GM18519 (cell line): ENCODE measurements at regions not wholly inside any gene's neighbourhood (a gene's known extent, or its start where the extent isn't known, plus 50 kb on each side); places are given as distances from the start of the nearest gene placed in this dataset.

ENCODE experiments used
- ATAC-seq: cut with Tn5 transposase; IDR thresholded peaks from one replicate; pipeline ENCODE4 v1.9.1; 2021; ENCODE audit warnings: mild to moderate bottlenecking, moderate library complexity; ENCODE audit not compliant: unreplicated experiment, low FRiP score

GRCh38 chr9:89888677-89889076 is 283.9 kb downstream of the GADD45G start:
- ATAC-seq, result no peak

- ATAC-seq, result no peak
Measured at GRCh38 chr9:89889865-89890264, 285.1 kb downstream of the GADD45G start.

DNA sequence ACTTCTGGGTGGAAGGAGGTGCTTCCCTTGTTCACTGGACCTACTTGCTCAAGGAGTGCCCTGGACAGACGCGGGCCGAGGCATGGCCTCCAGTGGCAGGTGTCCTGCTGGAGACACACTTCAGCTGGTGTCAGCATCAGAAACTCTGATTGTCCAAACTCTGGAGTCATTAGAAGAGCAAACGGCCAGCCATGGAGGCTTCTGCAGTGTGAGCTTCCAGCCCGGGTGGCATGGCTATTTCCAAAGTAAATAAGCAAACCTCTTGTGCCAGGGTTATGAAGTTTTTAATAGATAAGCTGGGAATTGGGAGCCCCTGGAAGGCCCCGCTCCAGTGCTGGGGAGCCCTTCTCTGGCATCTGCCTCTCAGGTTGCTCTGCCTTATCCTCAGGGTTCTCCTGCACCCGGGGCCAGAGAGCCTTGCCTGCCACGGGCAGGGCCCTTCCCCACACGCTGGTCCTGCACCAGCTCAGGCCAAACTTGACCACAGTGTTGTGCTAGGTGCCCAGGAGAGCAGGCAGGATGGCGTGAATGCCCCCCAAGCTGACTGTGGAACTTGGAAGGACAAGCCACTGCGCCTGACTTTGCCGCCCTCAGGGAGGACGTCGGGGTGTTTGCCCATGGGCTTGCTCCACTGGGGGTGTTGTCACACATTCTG is 285.6 kb downstream of the GADD45G start:
- ATAC-seq, result no peak

- no peak for ATAC-seq
Measured at GRCh38 chr9:89891221-89891590, 286.4 kb downstream of the GADD45G start.

DNA sequence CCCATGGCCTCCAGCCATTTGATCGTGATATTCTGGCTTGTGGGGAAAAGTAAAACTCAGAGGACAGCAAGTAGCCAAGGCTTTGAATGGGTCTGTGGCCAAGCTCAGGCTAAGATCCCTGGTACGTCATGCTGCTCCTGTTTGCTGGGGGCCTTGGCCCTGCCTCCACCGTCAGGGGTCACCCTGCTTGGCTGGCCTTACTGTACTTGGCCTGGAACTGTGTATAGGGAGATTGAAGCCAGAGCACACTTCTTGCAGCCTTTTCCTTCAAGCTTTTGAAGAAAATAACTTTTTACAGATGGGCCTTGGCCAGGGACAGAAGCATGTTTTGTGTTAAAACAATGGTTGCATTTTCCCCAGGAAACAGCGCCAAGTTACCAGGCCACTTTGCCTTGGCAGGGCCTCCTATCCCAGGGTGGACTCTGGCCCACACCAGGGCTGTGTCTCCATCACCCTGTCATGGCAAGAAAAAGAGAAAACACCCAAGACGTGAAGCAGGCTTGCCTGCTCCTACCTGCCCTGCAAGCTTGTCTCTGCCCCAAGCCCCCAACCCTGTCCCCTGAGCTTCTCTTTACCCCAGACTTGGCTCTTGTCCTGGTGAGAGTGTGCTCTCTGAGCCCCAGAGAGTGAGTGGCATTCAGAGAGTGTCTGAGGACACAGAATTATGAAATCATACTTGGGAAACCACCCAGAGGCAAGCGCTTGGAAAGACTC is 286.9 kb downstream of the GADD45G start:
- no peak for ATAC-seq

DNA sequence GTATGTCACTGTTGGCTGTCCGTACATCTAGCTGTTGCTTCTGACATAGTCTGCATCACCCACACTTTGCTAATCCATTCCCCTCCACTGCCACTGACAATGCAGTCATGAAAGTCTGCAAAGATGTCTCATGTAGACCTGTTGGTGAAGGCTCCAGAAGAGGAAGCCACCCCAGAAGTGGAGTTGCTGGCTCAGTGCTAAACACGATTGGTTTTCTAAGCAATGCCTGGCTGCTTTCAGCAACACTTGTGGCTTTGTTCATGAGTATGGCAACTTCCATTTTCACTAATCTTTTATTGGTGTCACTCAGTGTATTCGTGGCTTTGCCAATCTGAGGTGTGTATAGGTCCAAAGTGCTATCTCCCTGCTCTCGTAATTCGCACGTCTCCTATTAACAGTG is 288.1 kb downstream of the GADD45G start:
- ATAC-seq, result no peak

GRCh38 chr9:89893886-89894285 is 289.1 kb downstream of the GADD45G start:
- no peak for ATAC-seq

GRCh38 chr9:89896806-89897340 is 292.1 kb downstream of the GADD45G start:
- no peak for ATAC-seq

GRCh38 chr9:89899573-89899972 is 294.8 kb downstream of the GADD45G start:
- ATAC-seq, result no peak

GRCh38 chr9:89901920-89902319 is 297.1 kb downstream of the GADD45G start:
- no peak for ATAC-seq

DNA sequence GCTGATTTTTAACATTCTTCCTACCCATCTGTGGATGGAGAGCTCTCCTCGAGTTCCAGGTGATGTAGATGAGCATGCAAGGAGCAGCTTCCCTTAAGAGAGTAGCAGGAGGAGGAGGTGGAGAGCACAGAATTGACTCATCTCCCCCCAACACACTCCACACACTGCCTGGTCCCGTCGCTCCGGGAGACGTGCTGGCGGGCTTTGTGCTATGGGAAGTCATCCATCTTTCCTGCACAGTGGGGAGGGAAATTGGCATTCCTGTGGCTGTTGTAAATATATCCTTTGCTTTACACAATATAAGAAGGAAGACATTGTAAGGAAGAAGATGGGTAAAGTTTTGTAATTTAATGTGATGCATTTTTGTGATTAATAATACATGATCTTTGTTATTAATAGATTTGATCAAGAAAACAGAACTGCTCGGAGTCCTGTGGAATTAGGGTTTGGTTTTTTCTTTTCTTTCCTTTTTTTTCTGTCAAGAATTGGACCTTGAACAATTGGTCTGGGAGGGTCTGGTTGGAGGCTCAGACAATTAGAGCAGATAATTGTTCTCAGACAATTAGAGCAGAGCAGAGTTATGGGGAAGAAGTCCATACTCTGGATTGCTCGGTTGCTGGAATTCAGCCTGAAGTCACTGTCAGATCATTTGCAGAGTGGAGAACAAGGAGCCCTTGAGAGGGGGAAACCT is 297.8 kb downstream of the GADD45G start:
- no peak for ATAC-seq

DNA sequence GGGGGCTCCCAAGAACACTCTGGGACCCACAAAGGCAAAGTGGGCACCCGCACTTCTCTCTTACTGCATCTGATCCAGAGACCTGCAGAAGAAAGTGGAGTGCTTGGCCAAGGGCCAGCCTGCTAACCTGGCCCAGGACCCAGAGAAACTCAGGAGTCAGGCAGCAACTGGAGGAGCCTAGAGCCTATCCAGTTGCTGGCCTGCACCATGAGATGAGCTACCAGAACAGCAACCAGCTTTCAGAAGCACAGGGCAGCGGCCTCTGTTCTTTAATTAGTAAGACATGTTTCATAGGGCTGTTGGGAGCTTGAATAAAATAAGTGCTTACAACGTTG is 298.3 kb downstream of the GADD45G start:
- ATAC-seq, result no peak

DNA sequence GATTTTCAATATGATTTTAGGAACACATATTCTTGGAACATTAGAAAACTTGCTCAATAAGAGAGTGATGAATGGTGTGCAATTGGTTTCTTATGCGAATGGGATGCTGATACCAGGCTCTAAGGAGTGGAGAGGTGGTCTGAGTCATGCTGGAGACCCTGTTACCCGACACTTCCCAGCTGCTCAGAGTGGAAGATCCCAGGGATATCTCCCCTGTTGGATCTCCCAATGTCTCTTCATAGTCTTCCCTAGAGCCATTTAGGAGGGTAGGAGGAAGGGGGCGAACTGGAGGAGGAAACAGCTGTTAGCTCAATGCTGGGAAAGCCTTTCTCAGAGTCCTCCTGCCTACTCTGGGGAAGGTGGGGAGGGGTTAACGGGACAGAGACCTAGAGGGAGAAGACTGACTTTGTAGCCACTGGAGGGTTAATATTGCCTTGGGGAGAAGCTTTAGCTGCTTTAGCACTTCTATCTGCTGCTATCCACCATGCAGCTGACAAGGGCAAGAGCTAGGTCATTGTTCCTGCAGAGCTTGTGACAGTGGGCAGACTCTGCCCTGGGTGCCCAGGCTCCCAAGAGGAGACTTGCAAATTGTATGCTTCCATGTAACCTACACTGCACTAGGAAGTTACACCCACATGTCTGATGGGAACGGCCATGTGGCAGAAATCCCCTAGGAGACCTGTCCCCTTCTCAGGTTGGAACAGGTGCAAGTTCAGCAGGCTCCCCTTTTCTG is 301.0 kb downstream of the GADD45G start:
- no peak for ATAC-seq

DNA sequence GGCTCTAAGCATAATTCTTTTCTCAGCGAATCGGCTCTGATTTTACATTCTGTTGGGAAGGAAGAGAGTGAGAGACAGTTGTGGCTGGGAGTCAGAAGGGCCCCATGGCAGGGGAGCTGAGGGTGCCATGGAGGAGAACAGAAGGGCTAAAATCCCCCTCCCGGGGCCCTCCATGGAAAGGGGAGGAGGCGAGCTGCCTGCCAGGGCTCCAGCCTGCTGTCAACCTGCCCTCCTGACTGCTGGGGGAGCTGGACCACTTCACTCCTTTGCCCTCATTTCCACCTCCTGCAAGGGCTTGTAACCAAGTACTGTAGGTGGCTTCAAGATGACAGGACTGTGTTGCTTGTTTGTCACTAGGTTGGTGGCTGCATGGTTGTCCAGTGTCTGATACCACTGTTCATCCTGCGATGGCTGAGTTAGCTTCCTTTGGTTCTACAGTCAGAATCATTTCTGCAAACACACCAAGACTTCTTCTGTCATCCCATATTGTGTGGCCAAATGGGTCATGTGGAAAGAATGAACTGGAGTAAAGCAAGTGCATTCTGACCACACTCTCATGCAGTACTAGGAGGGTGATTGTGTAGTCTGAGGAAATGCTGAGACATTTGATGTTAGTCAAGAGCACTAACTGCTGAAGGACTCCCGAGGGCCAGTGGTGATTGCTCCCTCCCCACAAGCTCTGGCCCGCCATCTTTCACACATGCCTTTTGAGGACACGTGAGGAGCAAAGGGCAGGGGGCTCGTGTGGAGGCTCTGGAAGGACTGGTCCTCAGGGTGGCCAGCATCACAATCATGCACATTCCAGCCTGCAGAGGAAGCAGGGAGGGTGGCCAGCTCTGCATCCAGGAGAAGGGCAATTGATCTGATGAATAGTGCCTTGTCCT is 307.2 kb downstream of the GADD45G start:
- no peak for ATAC-seq

DNA sequence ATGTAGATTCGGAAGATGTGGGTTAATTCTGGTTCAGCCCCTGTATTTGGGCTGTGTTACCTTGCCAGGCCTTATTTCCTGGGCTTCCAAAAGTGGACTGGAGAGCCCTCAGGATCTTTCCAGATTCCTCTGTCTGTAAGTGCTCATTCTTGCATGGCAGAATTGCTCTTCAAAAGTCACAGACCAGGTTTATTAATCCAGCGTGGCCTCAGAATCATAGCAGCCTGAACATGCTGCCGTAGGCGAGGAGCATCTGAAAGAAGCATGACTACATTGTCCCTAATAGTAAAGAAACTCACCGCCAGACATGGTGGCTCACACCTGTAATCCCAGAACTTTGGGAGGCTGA is 307.8 kb downstream of the GADD45G start:
- no peak for ATAC-seq

DNA sequence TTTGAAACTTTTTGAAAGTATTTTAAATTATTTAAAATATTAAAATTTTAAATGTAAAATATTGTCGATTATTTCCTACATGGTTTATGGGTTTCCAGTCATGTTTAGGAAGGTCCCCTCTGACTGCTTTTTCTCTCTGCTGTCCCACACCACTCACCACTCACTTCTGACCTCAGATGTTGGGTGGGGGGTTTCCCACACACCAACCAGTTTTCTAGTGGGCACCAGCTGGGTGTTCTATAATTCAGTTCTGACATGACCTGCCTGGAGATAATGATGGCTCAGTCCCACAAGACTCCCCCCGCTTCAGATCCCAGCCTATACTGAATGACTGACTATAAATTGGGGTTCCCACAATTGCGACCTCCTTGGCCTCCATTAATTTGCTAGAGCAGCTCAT is 310.4 kb downstream of the GADD45G start:
- no peak for ATAC-seq

DNA sequence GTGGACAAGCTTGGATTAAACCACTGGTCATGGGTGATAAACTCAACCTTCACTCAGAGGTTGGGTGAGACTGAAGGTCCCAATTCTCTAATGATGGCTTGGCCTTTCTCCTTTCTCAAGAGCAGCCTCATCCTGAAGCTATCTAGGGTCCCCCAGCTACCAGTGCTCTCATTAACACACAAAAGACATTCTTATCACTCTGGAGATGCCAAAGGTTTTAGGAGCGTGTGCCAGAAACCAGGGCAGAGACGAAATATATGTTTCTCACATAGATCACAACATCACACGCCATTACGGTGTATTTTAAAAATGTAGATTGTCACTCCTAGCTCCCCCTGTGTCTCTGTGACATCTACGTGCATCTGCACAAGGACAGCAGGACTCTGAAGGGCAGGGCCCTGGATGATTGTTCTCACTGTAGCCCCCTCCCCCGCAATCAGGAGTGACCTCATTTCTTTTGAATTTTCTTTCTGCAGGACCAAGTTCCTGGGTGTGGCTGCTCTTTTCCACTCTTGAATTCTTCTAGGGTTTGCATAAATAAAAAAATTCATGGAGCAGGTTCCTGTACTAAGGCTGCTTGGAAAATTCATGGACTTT is 311.3 kb downstream of the GADD45G start:
- ATAC-seq, result no peak

DNA sequence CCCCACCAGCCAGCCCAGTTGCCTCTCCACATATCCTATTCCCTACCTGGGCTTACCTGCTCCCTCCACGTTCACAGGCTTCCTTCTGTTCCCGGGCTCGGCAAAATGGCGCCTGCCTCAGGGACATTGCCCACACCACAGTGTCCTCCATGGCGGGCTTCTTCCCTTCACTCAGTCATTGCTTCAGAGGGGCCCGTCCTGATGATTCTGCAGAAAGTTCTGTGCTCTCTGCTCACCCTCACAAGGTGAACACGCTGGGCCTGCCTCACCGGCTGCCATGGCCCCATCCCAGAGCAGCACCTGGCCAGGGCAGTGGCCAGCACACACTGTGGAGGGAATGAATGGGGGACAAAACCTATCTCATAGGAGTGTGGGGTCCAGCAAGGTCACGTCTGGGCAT is 313.0 kb downstream of the GADD45G start:
- ATAC-seq, result no peak

GRCh38 chr9:89919171-89919681 is 314.4 kb downstream of the GADD45G start:
- ATAC-seq, result no peak

DNA sequence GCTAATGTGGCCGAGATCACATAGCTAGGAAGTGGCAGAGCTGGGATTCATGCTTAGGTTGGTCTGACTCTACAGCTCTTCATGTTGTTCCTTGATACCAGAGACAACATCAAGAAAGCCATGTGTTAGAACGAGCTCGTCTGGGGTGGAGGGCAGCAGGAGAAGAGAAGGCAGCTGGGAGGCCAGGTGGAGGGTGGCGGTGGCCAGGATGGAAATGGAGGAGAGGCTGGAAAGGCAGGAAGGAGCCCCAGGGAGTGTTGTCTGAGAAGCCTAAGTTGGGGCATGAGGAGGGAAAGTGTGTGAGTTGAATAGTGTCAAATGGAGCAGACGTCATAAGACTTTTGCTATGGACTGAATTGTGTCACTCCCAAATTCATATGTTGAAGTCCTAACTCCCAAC is 315.3 kb downstream of the GADD45G start:
- ATAC-seq, result no peak
